Neural cell (in vitro differentiated cells): ENCODE measurements at regions not wholly inside any gene's neighbourhood (a gene's known extent, or its start where the extent isn't known, plus 50 kb on each side); places are given as distances from the start of the nearest gene placed in this dataset.

Experiments
- H2AFZ ChIP-seq: fragments of 200-600, 300-800 bp; sonication (generic), shearing (Covaris generic); 2 replicates; pipeline ENCODE4 v1.6.0; 2014; ENCODE audit warnings: low read depth, mild to moderate bottlenecking, antibody characterized with exemption, low read length, moderate library complexity
- H3F3A ChIP-seq: fragments of 200-600 bp; shearing (Covaris generic); 2 replicates; pipeline ENCODE4 v1.6.1; 2016; ENCODE audit warnings: mild to moderate bottlenecking, moderate library complexity, mixed read lengths, antibody characterized with exemption, low read length; ENCODE audit not compliant: insufficient read depth, poor library complexity, severe bottlenecking
- H3K27ac ChIP-seq: fragments of 200-600, 300-800 bp; sonication (generic), shearing (Covaris generic); 2 replicates; pipeline ENCODE4 v1.5.1; 2014; ENCODE audit warnings: mild to moderate bottlenecking, low read length, moderate library complexity
- H3K27me3 ChIP-seq: fragments of 300-800, 200-600 bp; sonication (generic), shearing (Covaris generic); 2 replicates; pipeline ENCODE4 v1.6.0; 2014; ENCODE audit warnings: mild to moderate bottlenecking, low read depth, low read length, moderate library complexity; ENCODE audit not compliant: insufficient read depth
- H3K36me3 ChIP-seq: fragments of 300-800, 200-600 bp; sonication (generic), shearing (Covaris generic); 2 replicates; pipeline ENCODE4 v1.5.1; 2014; ENCODE audit warnings: mild to moderate bottlenecking, antibody characterized with exemption, low read length, moderate library complexity; ENCODE audit not compliant: insufficient read depth
- H3K4me2 ChIP-seq: fragments of 300-800, 200-600 bp; sonication (generic), shearing (Covaris generic); 2 replicates; pipeline ENCODE4 v1.6.0; 2014; ENCODE audit warnings: mild to moderate bottlenecking, low read length
- H3K4me3 ChIP-seq: fragments of 300-800, 200-600 bp; sonication (generic), shearing (Covaris generic); 2 replicates; pipeline ENCODE4 v1.5.1; 2014; ENCODE audit warnings: mild to moderate bottlenecking, low read length, moderate library complexity
- H3K79me2 ChIP-seq: fragments of 200-600 bp; shearing (Covaris generic); replicated peaks from 2 replicates; pipeline ENCODE4 v1.6.0; 2014; ENCODE audit warnings: mild to moderate bottlenecking, low read length, moderate library complexity; ENCODE audit not compliant: insufficient read depth
- H3K9ac ChIP-seq: fragments of 300-800, 200-600 bp; sonication (generic), shearing (Covaris generic); 2 replicates; pipeline ENCODE4 v1.6.1; 2016; ENCODE audit warnings: mild to moderate bottlenecking, low read length, mixed read lengths
- H3K9me2 ChIP-seq: fragments of 200-600 bp; shearing (Covaris generic); 2 replicates; pipeline ENCODE4 v1.6.1; 2016; ENCODE audit warnings: mild to moderate bottlenecking, low read length, mixed read lengths; ENCODE audit not compliant: insufficient read depth
- H3K9me3 ChIP-seq: fragments of 200-600, 300-800 bp; sonication (generic), shearing (Covaris generic); 2 replicates; pipeline ENCODE4 v1.6.1; 2016; ENCODE audit warnings: mild to moderate bottlenecking, mixed run types, low read length, moderate library complexity, mixed read lengths
- H4K20me1 ChIP-seq: fragments of 200-600 bp; shearing (Covaris generic); 2 replicates; pipeline ENCODE4 v1.6.1; 2016; ENCODE audit warnings: mild to moderate bottlenecking, mixed run types; ENCODE audit not compliant: insufficient read depth
- CTCF ChIP-seq: fragments of 450-650 bp; IDR thresholded peaks from 2 replicates; pipeline ENCODE4 v1.5.1; 2014; ENCODE audit warnings: antibody characterized with exemption, mild to moderate bottlenecking, moderate library complexity; ENCODE audit not compliant: poor library complexity, severe bottlenecking
- EP300 ChIP-seq: fragments of 450-650 bp; conservative IDR thresholded peaks from 2 replicates; pipeline ENCODE4 v1.6.1; 2014; ENCODE audit warnings: antibody characterized with exemption, mild to moderate bottlenecking, moderate library complexity; ENCODE audit not compliant: poor library complexity, severe bottlenecking
- EZH2 ChIP-seq: fragments of 200-600, 300-800 bp; shearing (Covaris generic), sonication (generic); IDR thresholded peaks from 2 replicates; pipeline ENCODE4 v1.6.1; 2014; ENCODE audit warnings: antibody characterized with exemption, low read length, borderline replicate concordance, mild to moderate bottlenecking; ENCODE audit not compliant: insufficient read depth, poor library complexity, severe bottlenecking
- MXI1 ChIP-seq: fragments of 450-650 bp; conservative IDR thresholded peaks from 2 replicates; pipeline ENCODE4 v1.6.1; 2014; ENCODE audit warnings: antibody characterized with exemption, mild to moderate bottlenecking; ENCODE audit not compliant: poor library complexity, severe bottlenecking
- POLR2AphosphoS5 ChIP-seq: IDR thresholded peaks from 2 replicates; pipeline ENCODE4 v1.6.1; 2012
- RAD21 ChIP-seq: fragments of 450-650 bp; conservative IDR thresholded peaks from 2 replicates; pipeline ENCODE4 v1.6.1; 2014; ENCODE audit warnings: antibody characterized with exemption, mild to moderate bottlenecking, moderate library complexity
- REST ChIP-seq: IDR thresholded peaks from 2 replicates; pipeline ENCODE4 v1.6.1; 2012; ENCODE audit warnings: borderline replicate concordance
- SMC3 ChIP-seq: fragments of 450-650 bp; conservative IDR thresholded peaks from 2 replicates; pipeline ENCODE4 v1.6.1; 2014; ENCODE audit warnings: antibody characterized with exemption, mild to moderate bottlenecking, moderate library complexity; ENCODE audit not compliant: poor library complexity
- TAF1 ChIP-seq: IDR thresholded peaks from 2 replicates; pipeline ENCODE4 v1.6.1; 2012; ENCODE audit warnings: low read depth

GRCh38 chr4:75422998-75423397 is 91.2 kb downstream of the RCHY1 start:
- Histone ChIP-seq H3K27ac (no peak overlapping the region), H3K79me2 (no peaks in the 10 kb centered on the region), H3K36me3 (no peaks in the 10 kb centered on the region), H4K20me1 (no peaks in the 10 kb centered on the region), H3K9me2 (no peaks in the 10 kb centered on the region), H3K4me2 (no peak overlapping the region), H3F3A (no peaks in the 10 kb centered on the region), H3K9me3 (no peaks in the 10 kb centered on the region), H2AFZ (no peak overlapping the region), H3K4me3 (no peak overlapping the region), H3K9ac (no peak overlapping the region), H3K27me3 (no peaks in the 10 kb centered on the region)
- TF ChIP-seq RAD21 = no peak
- no peak for TF ChIP-seq SMC3
- no peak for TF ChIP-seq EZH2
- no peak for TF ChIP-seq REST
- no peak for TF ChIP-seq MXI1
- no peak for TF ChIP-seq EP300
- no peak for TF ChIP-seq TAF1
- no peak for TF ChIP-seq POLR2AphosphoS5
- no peak for TF ChIP-seq CTCF

GRCh38 chr4:75412746-75413145 is 101.5 kb downstream of the RCHY1 start:
- H3K36me3 ChIP-seq = no peaks in the 10 kb centered on the region
- TF ChIP-seq RAD21 = no peak
- no peak for TF ChIP-seq EZH2
- TF ChIP-seq REST = no peak
- TF ChIP-seq TAF1 = no peak
- no peak overlapping the region for H3K27ac ChIP-seq
- no peaks in the 10 kb centered on the region for H3K27me3 ChIP-seq
- H3K79me2 ChIP-seq = no peaks in the 10 kb centered on the region
- no peaks in the 10 kb centered on the region for H4K20me1 ChIP-seq
- no peaks in the 10 kb centered on the region for H3K9me2 ChIP-seq
- H3K9me3 ChIP-seq = no peaks in the 10 kb centered on the region
- no peak overlapping the region for H2AFZ ChIP-seq
- no peaks in the 10 kb centered on the region for H3F3A ChIP-seq
- H3K4me2 ChIP-seq = no peak overlapping the region
- no peak overlapping the region for H3K9ac ChIP-seq
- H3K4me3 ChIP-seq = no peak overlapping the region
